HEK293T (cell line): ENCODE measurements at regions not wholly inside any gene's neighbourhood (a gene's known extent, or its start where the extent isn't known, plus 50 kb on each side); places are given as distances from the start of the nearest gene placed in this dataset.

ENCODE experiments used
- BHLHE40 ChIP-seq: fragments of 450-650 bp; IDR thresholded peaks from 2 replicates; pipeline ENCODE4 v1.6.1; 2016; ENCODE audit warnings: mild to moderate bottlenecking, moderate library complexity, borderline replicate concordance
- ELF4 ChIP-seq: fragments of 450-650 bp; IDR thresholded peaks from 2 replicates; pipeline ENCODE4 v1.6.1; 2017; ENCODE audit warnings: antibody characterized with exemption
- FOXA1 ChIP-seq: fragments of 450-650 bp; IDR thresholded peaks from 2 replicates; pipeline ENCODE4 v1.6.1; 2016; ENCODE audit warnings: mild to moderate bottlenecking
- FOXK2 ChIP-seq: fragments of 450-650 bp; IDR thresholded peaks from 2 replicates; pipeline ENCODE4 v1.6.1; 2016; ENCODE audit warnings: mild to moderate bottlenecking
- L3MBTL2 ChIP-seq: fragments of 450-650 bp; conservative IDR thresholded peaks from 2 replicates; pipeline ENCODE4 v1.6.1; 2016; ENCODE audit warnings: mild to moderate bottlenecking
- LEF1 ChIP-seq: fragments of 450-650 bp; IDR thresholded peaks from 2 replicates; pipeline ENCODE4 v1.6.1; 2017; ENCODE audit warnings: mild to moderate bottlenecking, borderline replicate concordance
- SP1 ChIP-seq: fragments of 450-650 bp; IDR thresholded peaks from 2 replicates; pipeline ENCODE4 v1.6.1; 2017
- SUZ12 ChIP-seq: fragments of 450-650 bp; IDR thresholded peaks from 2 replicates; pipeline ENCODE4 v1.6.1; 2016; ENCODE audit warnings: mild to moderate bottlenecking

GRCh38 chr14:41072776-41073175 is 533.9 kb upstream of the LRFN5 start:
- no peak for TF ChIP-seq SP1
- no peak for TF ChIP-seq SUZ12
- TF ChIP-seq ELF4 = no peak
- TF ChIP-seq BHLHE40 = no peak
- TF ChIP-seq FOXK2 = no peak
- TF ChIP-seq FOXA1 = no peak
- no peak for TF ChIP-seq LEF1
- no peak for TF ChIP-seq L3MBTL2
